ENCODE measurements at regions not wholly inside any gene's neighbourhood (a gene's known extent, or its start where the extent isn't known, plus 50 kb on each side); places are given as distances from the start of the nearest gene placed in this dataset.

- ATAC-seq (no peak), DNase-seq (ENCODE audit: low read depth, low spot score) (no peak)
- Histone ChIP-seq H3K4me3 (replicated peaks in 1 of 2; ENCODE audit: low read depth in 1 of 2, low read length in 2 of 2) (no peak overlapping the region), H3K27ac (ENCODE audit: low read depth, low read length) (no peak overlapping the region), H4K20me1 (ENCODE audit: insufficient read depth) (no peaks in the 10 kb centered on the region), H3K4me1 (ENCODE audit: control insufficient read depth in 1 of 2, insufficient read depth in 2 of 2, low read length in 2 of 2) (no peaks in the 10 kb centered on the region), H3K9ac (ENCODE audit: low read length) (no peak overlapping the region), H3K36me3 (ENCODE audit: control insufficient read depth in 1 of 2, insufficient read depth in 2 of 2, low read length in 2 of 2) (no peaks in the 10 kb centered on the region), H3K79me2 (ENCODE audit: insufficient read depth, low read length) (no peaks in the 10 kb centered on the region), H3K27me3 (ENCODE audit: insufficient read depth, low read length) (no peaks in the 10 kb centered on the region), H2AFZ (ENCODE audit: low read depth, low read length, poor library complexity, severe bottlenecking) (no peak overlapping the region), H3K9me3 (ENCODE audit: control insufficient read depth in 1 of 2, insufficient read depth in 1 of 2, low read depth in 1 of 2, low read length in 2 of 2) (no peaks in the 10 kb centered on the region), H3K4me2 (ENCODE audit: low read length) (no peak overlapping the region), H3K9me2 (ENCODE audit: insufficient read depth) (no peaks in the 10 kb centered on the region)
- ChIA-PET POLR2A (no interaction called here), RAD21 (ENCODE audit: low non-redundant PET in 1 of 2, low total read pairs in 2 of 2, uncharacterized antibody in 2 of 2, unreplicated experiment in 2 of 2) (no interaction called here), CTCF (no interaction called here)
- BruUV-seq (replicated peaks), result no TSS peak
- intact Hi-C loops (cut with micrococcal nuclease), result no loop called here
- TF ChIP-seq EZH2 (IDR thresholded peaks at IDR 0.05), result no peak
- no peak for TF ChIP-seq ATF3 (IDR thresholded peaks at IDR 0.05)
- no peak for TF ChIP-seq ZFX (IDR thresholded peaks at IDR 0.05)
- no peak for TF ChIP-seq TCF7L2 (IDR thresholded peaks at IDR 0.05; ENCODE audit: borderline replicate concordance, extremely low read depth, insufficient read depth, insufficient read length)
- TF ChIP-seq FOSL1 (IDR thresholded peaks at IDR 0.05; ENCODE audit: low read depth), result no peak
- TF ChIP-seq ELF1 (IDR thresholded peaks at IDR 0.05; ENCODE audit: borderline replicate concordance, low read depth), result no peak
- TF ChIP-seq EGR1 (IDR thresholded peaks at IDR 0.05; ENCODE audit: low read depth), result no peak
- no peak for TF ChIP-seq EZH2phosphoT487 (IDR thresholded peaks at IDR 0.05; ENCODE audit: borderline replicate concordance)
- no peak for TF ChIP-seq POLR2AphosphoS5 (IDR thresholded peaks at IDR 0.05; ENCODE audit: low read depth, low read length)
- TF ChIP-seq SIN3A (IDR thresholded peaks at IDR 0.05; ENCODE audit: low read depth), result no peak
- no peak for TF ChIP-seq POLR2A (IDR thresholded peaks at IDR 0.05; ENCODE audit: borderline replicate concordance, extremely low read depth, insufficient read depth, insufficient read length)
- no peak for TF ChIP-seq ZNF274 (IDR thresholded peaks at IDR 0.05; ENCODE audit: low read depth, low read length)
- TF ChIP-seq CBX3 (IDR thresholded peaks at IDR 0.05; ENCODE audit: low read depth), result no peak
- no peak for TF ChIP-seq MAX (IDR thresholded peaks at IDR 0.05)
- no peak for TF ChIP-seq YY1 (IDR thresholded peaks at IDR 0.05; ENCODE audit: extremely low read depth, insufficient replicate concordance, low read depth, low read length)
- no peak for TF ChIP-seq SP1 (IDR thresholded peaks at IDR 0.05; ENCODE audit: low read depth)
Observed at GRCh38 chr12:115132145-115132544, 448.2 kb upstream of the TBX3 start.

Data from HCT116 (cell line).